OCI-LY7 (cell line): ENCODE measurements at regions not wholly inside any gene's neighbourhood (a gene's known extent, or its start where the extent isn't known, plus 50 kb on each side); places are given as distances from the start of the nearest gene placed in this dataset.
"Not testable (repeated sequence)": the region's sequence is repeated elsewhere in the genome, so short reads cannot be mapped to it uniquely, and the experiment has no call there.

Source experiments
- BruUV-seq: library from RNA; stranded (reverse); fragments of 400-500 nt; replicated peaks from 2 replicates; lab custom pipeline; 2021; lab: Mats Ljungman, UMichigan
- CTCF ChIA-PET: fragments of 300-600 bp; sonication (Branson Sonifier 250); formaldehyde crosslinking; loops from one replicate; lab custom pipeline; 2022; ENCODE audit warnings: antibody characterized with exemption; ENCODE audit not compliant: unreplicated experiment; lab: Charles Lee
- POLR2A ChIA-PET: fragments of 300-600 bp; sonication (Branson Sonifier 250); formaldehyde crosslinking; loops from one replicate; lab custom pipeline; 2022; ENCODE audit warnings: antibody characterized with exemption; lab: Charles Lee
- DNase-seq: peaks from one replicate; pipeline ENCODE4 v3.0.0-alpha.2; 2015; ENCODE audit warnings: low spot score
- H2AFZ ChIP-seq: fragments of 200-600 bp; sonication (generic), shearing (Covaris generic); 2 replicates; pipeline ENCODE4 v1.6.1; 2014; ENCODE audit warnings: mild to moderate bottlenecking, antibody characterized with exemption, low read length, moderate library complexity
- H3K27ac ChIP-seq: fragments of 200-600 bp; sonication (generic); 2 replicates; pipeline ENCODE4 v1.5.1; 2014; ENCODE audit warnings: mixed run types, low read depth, mild to moderate bottlenecking, moderate library complexity, low read length, inconsistent platforms; ENCODE audit not compliant: poor library complexity, severe bottlenecking
- H3K36me3 ChIP-seq: fragments of 200-600 bp; sonication (generic); 2 replicates; pipeline ENCODE4 v1.6.1; 2014; ENCODE audit warnings: mild to moderate bottlenecking, antibody characterized with exemption, low read length, moderate library complexity, mixed read lengths; ENCODE audit not compliant: insufficient read depth
- H3K4me1 ChIP-seq: fragments of 200-600 bp; sonication (generic); 2 replicates; pipeline ENCODE4 v1.5.1; 2014; ENCODE audit warnings: mild to moderate bottlenecking, low read length; ENCODE audit not compliant: insufficient read depth, poor library complexity, severe bottlenecking
- H3K4me2 ChIP-seq: fragments of 200-600 bp; sonication (generic); 2 replicates; pipeline ENCODE4 v1.6.1; 2014; ENCODE audit warnings: mild to moderate bottlenecking, low read length
- H3K4me3 ChIP-seq: fragments of 200-600 bp; sonication (generic); 2 replicates; pipeline ENCODE4 v1.5.1; 2014; ENCODE audit warnings: mild to moderate bottlenecking, low read depth, low read length; ENCODE audit not compliant: poor library complexity, severe bottlenecking
- H3K79me2 ChIP-seq: fragments of 200-600 bp; sonication (generic); 2 replicates; pipeline ENCODE4 v1.6.1; 2016; ENCODE audit warnings: low read depth, mild to moderate bottlenecking, low read length, moderate library complexity, mixed read lengths; ENCODE audit not compliant: insufficient read depth
- H3K9me2 ChIP-seq: fragments of 200-600 bp; sonication (generic); 2 replicates; pipeline ENCODE4 v1.6.1; 2016; ENCODE audit warnings: mild to moderate bottlenecking, low read length, mixed read lengths; ENCODE audit not compliant: insufficient read depth
- H3K9me3 ChIP-seq: fragments of 200-600 bp; sonication (generic); 2 replicates; pipeline ENCODE4 v1.6.1; 2014; ENCODE audit warnings: mild to moderate bottlenecking, mixed run types, low read length, mixed read lengths
- H4K20me1 ChIP-seq: fragments of 200-600 bp; sonication (generic); 2 replicates; pipeline ENCODE4 v1.6.1; 2014; ENCODE audit warnings: mild to moderate bottlenecking, antibody characterized with exemption, low read length, moderate library complexity, mixed read lengths; ENCODE audit not compliant: insufficient read depth
- CTCF ChIP-seq: fragments of 200-600 bp; sonication (generic); conservative IDR thresholded peaks from 2 replicates; pipeline ENCODE4 v1.5.1; 2014; ENCODE audit warnings: mild to moderate bottlenecking, antibody characterized with exemption, low read length, moderate library complexity, mixed read lengths
- EZH2phosphoT487 ChIP-seq: fragments of 200-600 bp; sonication (generic); IDR thresholded peaks from 2 replicates; pipeline ENCODE4 v1.6.1; 2018; ENCODE audit warnings: low read depth, borderline replicate concordance, mild to moderate bottlenecking, mixed run types, antibody characterized with exemption, low read length, moderate library complexity, mixed read lengths
- intact Hi-C: fragments of 100-400 bp; cut with micrococcal nuclease; formaldehyde crosslinking; loops from one replicate; pipeline ENCODE4 v1.10.0; 2022; ENCODE audit not compliant: unreplicated experiment

GRCh38 chr4:81307991-81308390 lies 93.0 kb upstream of the PRKG2 start:
- Histone ChIP-seq H3K4me2 (no peak overlapping the region), H3K36me3 (no peaks in the 10 kb centered on the region), H3K9me2 (no peaks in the 10 kb centered on the region), H3K4me1 (no peaks in the 10 kb centered on the region), H4K20me1 (no peaks in the 10 kb centered on the region), H2AFZ (no peak overlapping the region), H3K27ac (no peak overlapping the region), H3K79me2 (no peaks in the 10 kb centered on the region), H3K4me3 (no peak overlapping the region), H3K9me3 (no peaks in the 10 kb centered on the region)
- TF ChIP-seq EZH2phosphoT487: no peak
- TF ChIP-seq CTCF: no peak
- no TSS peak for BruUV-seq
- DNase-seq: no peak
- ChIA-PET POLR2A (interaction anchor here (0.5 to 0.6 kb wide), 2 partner anchors 45 to 904 kb away, joined by 3 read pairs; no protein-coding TSS in a partner anchor), CTCF (no interaction called here)
- intact Hi-C loops: no loop called here

- H3K36me3 ChIP-seq: no peaks in the 10 kb centered on the region
- H4K20me1 ChIP-seq: no peaks in the 10 kb centered on the region
- no peaks in the 10 kb centered on the region for H3K9me2 ChIP-seq
- H3K4me3 ChIP-seq: no peak overlapping the region
- no TSS peak for BruUV-seq
- POLR2A ChIA-PET: interaction anchor here (0.6 to 1.3 kb wide), 3 partner anchors 9 to 1139 kb away, joined by 3 read pairs; no protein-coding TSS in a partner anchor
- TF ChIP-seq EZH2phosphoT487: no peak
- TF ChIP-seq CTCF: no peak
- no peak for DNase-seq
- intact Hi-C loops: no loop called here
- no peaks in the 10 kb centered on the region for H3K9me3 ChIP-seq
- H3K79me2 ChIP-seq: no peaks in the 10 kb centered on the region
- no peaks in the 10 kb centered on the region for H3K4me1 ChIP-seq
- no peak overlapping the region for H2AFZ ChIP-seq
- no peak overlapping the region for H3K27ac ChIP-seq
- CTCF ChIA-PET: no interaction called here
- H3K4me2 ChIP-seq: no peak overlapping the region
Measured at GRCh38 chr4:81304871-81305270, 89.8 kb upstream of the PRKG2 start.

GRCh38 chr4:81300352-81300751 lies 85.3 kb upstream of the PRKG2 start:
- H3K9me2 ChIP-seq, H4K20me1 ChIP-seq, CTCF ChIA-PET, H3K79me2 ChIP-seq, intact Hi-C loops, H3K9me3 ChIP-seq, H3K4me1 ChIP-seq, DNase-seq, POLR2A ChIA-PET, H3K36me3 ChIP-seq, H3K4me2 ChIP-seq, BruUV-seq, H3K27ac ChIP-seq, H2AFZ ChIP-seq, H3K4me3 ChIP-seq: not testable (repeated sequence)
